ENCODE measurements at regions not wholly inside any gene's neighbourhood (a gene's known extent, or its start where the extent isn't known, plus 50 kb on each side); places are given as distances from the start of the nearest gene placed in this dataset.

DNA sequence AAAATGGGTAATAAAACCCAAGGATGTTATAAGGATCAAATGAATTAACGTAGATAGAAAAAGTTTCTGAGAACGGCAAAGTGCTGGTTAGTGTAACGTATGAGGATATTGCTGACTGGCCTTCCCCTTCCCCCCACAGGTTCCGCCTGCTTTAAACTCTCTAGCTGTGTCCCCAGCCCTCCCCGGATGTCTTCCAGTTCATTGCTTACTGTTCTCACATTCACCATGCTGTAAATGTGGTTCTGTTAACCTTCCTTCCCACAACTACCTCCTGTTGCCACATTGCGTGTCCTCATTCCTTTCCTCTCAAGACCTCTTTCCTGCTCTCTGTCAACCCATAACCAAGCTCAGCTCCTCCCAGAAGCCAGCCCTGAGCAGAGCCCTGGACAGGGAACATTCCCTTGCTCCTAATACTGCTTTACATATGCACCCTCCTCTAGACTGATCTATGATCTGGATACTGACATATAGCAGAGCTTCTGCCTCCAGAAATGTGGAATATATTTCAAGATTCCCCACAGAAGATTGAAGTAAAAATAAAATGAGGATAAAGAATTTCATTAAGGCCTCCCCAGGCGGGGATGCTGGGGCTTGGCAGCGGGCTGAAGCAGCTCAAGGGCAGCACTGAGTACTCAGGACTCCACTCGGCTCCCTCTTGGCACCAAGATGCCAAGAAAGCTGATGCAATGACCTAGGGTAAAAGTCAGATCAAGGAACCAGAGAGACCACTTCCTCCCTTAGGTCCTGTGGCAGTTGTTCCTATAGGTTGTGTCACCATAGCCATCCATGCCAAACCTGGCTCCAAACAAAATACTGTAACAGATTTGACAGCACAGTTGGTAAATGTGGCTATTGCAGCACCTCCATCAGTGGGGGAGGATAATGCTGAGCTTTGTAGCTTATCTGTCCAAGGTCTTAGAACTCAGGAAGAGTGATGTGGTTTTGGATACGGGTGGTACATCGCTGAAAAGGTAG lies 136.4 kb upstream of the PIK3C3 start:
- Histone ChIP-seq H3K9me3 (replicated peaks; ENCODE audit: control insufficient read depth, insufficient read depth, low read length) (no peaks in the 10 kb centered on the region), H3K27me3 (ENCODE audit: control insufficient read depth in 2 of 2, insufficient read depth in 2 of 2, low read length in 2 of 2) (no peaks in the 10 kb centered on the region), H3K4me3 (replicated peaks in 1 of 3; ENCODE audit: insufficient read depth in 1 of 3, low read depth in 1 of 3, low read length in 3 of 3) (no peak overlapping the region), H3K4me2 (ENCODE audit: insufficient read depth, low read length) (no peak overlapping the region), H4K20me1 (replicated peaks; ENCODE audit: control insufficient read depth, extremely low read depth, insufficient read depth, low read length) (no peaks in the 10 kb centered on the region), H3K27ac (ENCODE audit: insufficient read depth, low read depth, low read length) (no peak overlapping the region), H3K9ac (replicated peaks; ENCODE audit: extremely low read depth, insufficient read depth, low read length) (no peak overlapping the region), H3K79me2 (ENCODE audit: control insufficient read depth, insufficient read depth, low read length) (no peaks in the 10 kb centered on the region), H3K36me3 (ENCODE audit: control insufficient read depth in 2 of 2, extremely low read depth in 1 of 2, insufficient read depth in 2 of 2, low read length in 2 of 2) (no peaks in the 10 kb centered on the region), H3K4me1 (ENCODE audit: control insufficient read depth, extremely low read depth, insufficient read depth, low read length) (no peaks in the 10 kb centered on the region), H2AFZ (ENCODE audit: low read depth, low read length) (no peak overlapping the region), H3K9me1 (replicated peaks; ENCODE audit: control insufficient read depth, extremely low read depth, insufficient read depth, low read length) (no peaks in the 10 kb centered on the region)
- BruUV-seq (replicated peaks): no TSS peak
- dilution Hi-C loops (cut with MboI; ENCODE audit: extremely low pct_ligation_motif_present, low sequenced_read_pairs) (no loop called here), intact Hi-C loops (cut with micrococcal nuclease) (no loop called here)
- FAIRE-seq: no peak
- CTCF ChIA-PET: no interaction called here
- TF ChIP-seq POLR2A (IDR thresholded peaks at IDR 0.05; ENCODE audit: low read depth, low read length) (no peak), GATA2 (IDR thresholded peaks at IDR 0.05; ENCODE audit: insufficient read depth, insufficient read length, low read depth, low read length) (no peak), POLR2AphosphoS5 (IDR thresholded peaks at IDR 0.05; ENCODE audit: insufficient read depth, low read depth, low read length) (no peak), JUN (IDR thresholded peaks at IDR 0.05; ENCODE audit: borderline replicate concordance, insufficient read depth, insufficient read length, low read depth) (no peak), FOS (IDR thresholded peaks at IDR 0.05; ENCODE audit: borderline replicate concordance, insufficient read depth, low read length) (no peak), EZH2 (IDR thresholded peaks at IDR 0.05; ENCODE audit: borderline replicate concordance, low read depth, low read length, severe bottlenecking) (no peak), MAX (IDR thresholded peaks at IDR 0.05; ENCODE audit: insufficient read depth, insufficient read length) (no peak), MYC (IDR thresholded peaks at IDR 0.05; ENCODE audit: low read depth, low read length) (no peak)
- TF ChIP-seq, protein P1, sequence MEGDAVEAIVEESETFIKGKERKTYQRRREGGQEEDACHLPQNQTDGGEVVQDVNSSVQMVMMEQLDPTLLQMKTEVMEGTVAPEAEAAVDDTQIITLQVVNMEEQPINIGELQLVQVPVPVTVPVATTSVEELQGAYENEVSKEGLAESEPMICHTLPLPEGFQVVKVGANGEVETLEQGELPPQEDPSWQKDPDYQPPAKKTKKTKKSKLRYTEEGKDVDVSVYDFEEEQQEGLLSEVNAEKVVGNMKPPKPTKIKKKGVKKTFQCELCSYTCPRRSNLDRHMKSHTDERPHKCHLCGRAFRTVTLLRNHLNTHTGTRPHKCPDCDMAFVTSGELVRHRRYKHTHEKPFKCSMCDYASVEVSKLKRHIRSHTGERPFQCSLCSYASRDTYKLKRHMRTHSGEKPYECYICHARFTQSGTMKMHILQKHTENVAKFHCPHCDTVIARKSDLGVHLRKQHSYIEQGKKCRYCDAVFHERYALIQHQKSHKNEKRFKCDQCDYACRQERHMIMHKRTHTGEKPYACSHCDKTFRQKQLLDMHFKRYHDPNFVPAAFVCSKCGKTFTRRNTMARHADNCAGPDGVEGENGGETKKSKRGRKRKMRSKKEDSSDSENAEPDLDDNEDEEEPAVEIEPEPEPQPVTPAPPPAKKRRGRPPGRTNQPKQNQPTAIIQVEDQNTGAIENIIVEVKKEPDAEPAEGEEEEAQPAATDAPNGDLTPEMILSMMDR (IDR thresholded peaks at IDR 0.05; ENCODE audit: extremely low read depth in 1 of 2, insufficient read depth in 1 of 2, low read depth in 1 of 2, low read length in 2 of 2): no peak
- POLR2A ChIA-PET: no interaction called here
- DNase-seq (ENCODE audit: low read depth, low spot score): no peak

All from endothelial cell of umbilical vein (primary cell).